ENCODE measurements at regions not wholly inside any gene's neighbourhood (a gene's known extent, or its start where the extent isn't known, plus 50 kb on each side); places are given as distances from the start of the nearest gene placed in this dataset.

GRCh38 chr2:133674066-133674432, 105.8 kb upstream of the NCKAP5 start:
- no peak overlapping the region for H2BK15ac ChIP-seq (ENCODE audit: low read depth, low read length)
- H3K4me1 ChIP-seq (ENCODE audit: insufficient read depth, low read length) = peaks cover 5% of the 10 kb centered on the region; the same call in 1 of the 2 replicates
- Mint-ChIP-seq H3K4me1 (peaks cover 26 to 32% of the 10 kb centered on the region in 2 experiments), H3K27me3 (ENCODE audit: low read depth) (no peaks in the 10 kb centered on the region; the same call in 1 of the 2 replicates), H3K4me3 (peak overlapping the region in 1 of 2 experiments; percentile 71; a peak in 1 of 5 replicates), H3K36me3 (ENCODE audit: insufficient read depth in 1 of 3, low read depth in 3 of 3) (peaks cover 0 to 7% (median 2%) of the 10 kb centered on the region in 3 experiments; a peak in 5 of 7 replicates), H3K27ac (no peak overlapping the region; a peak in 1 of 7 replicates), H3K9me3 (peaks cover 3 to 7% of the 10 kb centered on the region in 2 experiments; a peak in 4 of 5 replicates)
- no peak overlapping the region for H2BK12ac ChIP-seq (ENCODE audit: insufficient read length, low read depth, low read length)
- no peak for TF ChIP-seq CTCF (conservative IDR thresholded peaks at IDR 0.05)
- no peaks in the 10 kb centered on the region for H3K9me3 ChIP-seq (ENCODE audit: control insufficient read depth, low read depth, low read length)
- no peak overlapping the region for H3K4me2 ChIP-seq (ENCODE audit: insufficient read depth, insufficient read length, low read length)
- H4K5ac ChIP-seq (ENCODE audit: insufficient read length, low read depth, low read length) = no peak overlapping the region
- H3K23me2 ChIP-seq (ENCODE audit: insufficient read length, low read depth, low read length, poor library complexity, severe bottlenecking) = no peaks in the 10 kb centered on the region
- no peak overlapping the region for H2BK120ac ChIP-seq (ENCODE audit: low read depth, low read length, poor library complexity, severe bottlenecking)
- no peak overlapping the region for H3K4ac ChIP-seq (ENCODE audit: low read depth, low read length)
- no peak for DNase-seq
- no peak overlapping the region for H4K91ac ChIP-seq (ENCODE audit: insufficient read length, low read depth, low read length)
- H3K9ac ChIP-seq (ENCODE audit: extremely low read depth, insufficient read length, low read length) = no peak overlapping the region
- WGBS (ENCODE audit: extremely low coverage, insufficient read length, low lambda C conversion rate) = no CpG with 5 or more reads among the region's 4 CpGs
- no peak overlapping the region for H2BK20ac ChIP-seq (ENCODE audit: low read depth, low read length, poor library complexity, severe bottlenecking)
- H2BK5ac ChIP-seq (ENCODE audit: insufficient read length, low read length) = no peak overlapping the region
- no peak overlapping the region for H4K8ac ChIP-seq (replicated peaks; ENCODE audit: insufficient read length, low read depth, low read length)
- no peak overlapping the region for H3K27ac ChIP-seq (ENCODE audit: insufficient read length, low read depth, low read length)
- no peaks in the 10 kb centered on the region for H3K79me1 ChIP-seq (ENCODE audit: insufficient read depth, low read depth, low read length, poor library complexity, severe bottlenecking)
- no peak overlapping the region for H3T11ph ChIP-seq (ENCODE audit: low read length)
- H2AK5ac ChIP-seq (ENCODE audit: insufficient read length, low read length) = no peak overlapping the region
- no peak overlapping the region for H3K56ac ChIP-seq (ENCODE audit: insufficient read length, low read depth, low read length)
- no peak overlapping the region for H2AFZ ChIP-seq (ENCODE audit: low read length)
- no peaks in the 10 kb centered on the region for H4K20me1 ChIP-seq (ENCODE audit: control insufficient read depth, insufficient read depth, insufficient read length)
- no peak overlapping the region for H3K14ac ChIP-seq (ENCODE audit: insufficient read depth, low read length)
- no peak overlapping the region for H3K23ac ChIP-seq (ENCODE audit: insufficient read length, low read depth, low read length)
- H3K79me2 ChIP-seq (ENCODE audit: insufficient read depth, low read length) = no peaks in the 10 kb centered on the region
- no peak overlapping the region for H3K18ac ChIP-seq (ENCODE audit: insufficient read length, low read depth, low read length)
- H3K27me3 ChIP-seq (ENCODE audit: insufficient read depth, low read length) = no peaks in the 10 kb centered on the region
